NCI-H1436 (cell line): ENCODE measurements at regions not wholly inside any gene's neighbourhood (a gene's known extent, or its start where the extent isn't known, plus 50 kb on each side); places are given as distances from the start of the nearest gene placed in this dataset.
"Not testable (repeated sequence)": the region's sequence is repeated elsewhere in the genome, so short reads cannot be mapped to it uniquely, and the experiment has no call there.

Source experiments
- DNase-seq: peaks from one replicate; lab custom pipeline; 2025; lab: John Stamatoyannopoulos, UW

GRCh38 chr9:108062680-108063079 is 573.1 kb upstream of the KLF4 start:
- no peak for DNase-seq

GRCh38 chr9:108060175-108060574 is 570.6 kb upstream of the KLF4 start:
- no peak for DNase-seq

GRCh38 chr9:108058135-108058814 is 568.7 kb upstream of the KLF4 start:
- no peak for DNase-seq

GRCh38 chr9:108057421-108058134 is 568.0 kb upstream of the KLF4 start:
- no peak for DNase-seq

GRCh38 chr9:108056805-108057386 is 567.3 kb upstream of the KLF4 start:
- no peak for DNase-seq

GRCh38 chr9:108056084-108056804 is 566.7 kb upstream of the KLF4 start:
- DNase-seq = no peak

GRCh38 chr9:108054131-108054630 is 564.6 kb upstream of the KLF4 start:
- DNase-seq = no peak

GRCh38 chr9:108053555-108054061 is 564.0 kb upstream of the KLF4 start:
- peak; percentile 76 for DNase-seq

- DNase-seq = no peak
These were observed 563.0 kb upstream of the KLF4 start for GRCh38 chr9:108052431-108053080.

GRCh38 chr9:108050894-108051293 is 561.3 kb upstream of the KLF4 start:
- DNase-seq = no peak

GRCh38 chr9:108049671-108050494 is 560.3 kb upstream of the KLF4 start:
- DNase-seq = no peak

- DNase-seq = no peak
These were observed 559.5 kb upstream of the KLF4 start for GRCh38 chr9:108049026-108049607.

- no peak for DNase-seq
These were observed 558.9 kb upstream of the KLF4 start for GRCh38 chr9:108048406-108049025.

- not testable (repeated sequence) for DNase-seq
These were observed 558.2 kb upstream of the KLF4 start for GRCh38 chr9:108047777-108048176.

- DNase-seq = no peak
These were observed 557.7 kb upstream of the KLF4 start for GRCh38 chr9:108047264-108047663.

GRCh38 chr9:108045851-108046250 is 556.3 kb upstream of the KLF4 start:
- DNase-seq = no peak

GRCh38 chr9:108043585-108043984 is 554.0 kb upstream of the KLF4 start:
- DNase-seq = no peak

GRCh38 chr9:108041551-108041950 is 552.0 kb upstream of the KLF4 start:
- no peak for DNase-seq

GRCh38 chr9:108040783-108041182 is 551.2 kb upstream of the KLF4 start:
- DNase-seq = no peak

GRCh38 chr9:108039493-108039892 is 549.9 kb upstream of the KLF4 start:
- no peak for DNase-seq
